GM12874 (cell line): ENCODE measurements at regions not wholly inside any gene's neighbourhood (a gene's known extent, or its start where the extent isn't known, plus 50 kb on each side); places are given as distances from the start of the nearest gene placed in this dataset.

Source experiments
- CTCF ChIP-seq: IDR thresholded peaks from 2 replicates; pipeline ENCODE4 v1.5.1; 2011; ENCODE audit warnings: low read depth, mild to moderate bottlenecking, control low read depth, low read length, moderate library complexity; ENCODE audit not compliant: insufficient read depth

- no peak for TF ChIP-seq CTCF
These were observed 273.0 kb downstream of the CCDC85A start for GRCh38 chr2:56456791-56457190.

- TF ChIP-seq CTCF, result no peak
These were observed 276.7 kb downstream of the CCDC85A start for GRCh38 chr2:56460508-56460907.

- TF ChIP-seq CTCF, result no peak
These were observed 280.3 kb downstream of the CCDC85A start for GRCh38 chr2:56464066-56464465.

GRCh38 chr2:56464613-56465012, 280.8 kb downstream of the CCDC85A start:
- TF ChIP-seq CTCF, result no peak

- no peak for TF ChIP-seq CTCF
These were observed 281.7 kb downstream of the CCDC85A start for GRCh38 chr2:56465491-56465890.

GRCh38 chr2:56473524-56473923, 289.7 kb downstream of the CCDC85A start:
- TF ChIP-seq CTCF, result no peak

- no peak for TF ChIP-seq CTCF
These were observed 290.8 kb downstream of the CCDC85A start for GRCh38 chr2:56474412-56475158.
